ENCODE measurements at regions not wholly inside any gene's neighbourhood (a gene's known extent, or its start where the extent isn't known, plus 50 kb on each side); places are given as distances from the start of the nearest gene placed in this dataset.

DNA sequence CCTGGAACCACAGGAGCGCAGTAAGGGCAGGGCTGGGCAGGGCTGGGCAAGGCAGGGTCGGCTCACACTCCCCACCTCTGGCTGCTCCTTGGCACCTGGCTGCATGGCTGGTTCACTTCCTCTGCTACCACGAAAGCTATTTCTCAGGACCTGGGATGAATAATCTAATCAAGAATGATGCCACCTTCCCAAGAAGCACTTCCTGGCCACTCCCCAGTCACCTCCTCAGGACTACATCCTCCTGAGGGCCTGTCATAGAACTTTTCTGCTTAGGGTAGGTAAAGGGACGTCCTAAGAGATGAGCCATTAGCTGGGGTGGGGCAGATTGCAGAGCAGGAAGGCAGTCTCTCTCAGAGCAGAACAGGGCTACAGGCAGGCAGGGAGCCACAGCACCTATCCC is 288.2 kb upstream of the MAP3K1 start:
- H3K27ac Mint-ChIP-seq: no peak overlapping the region
- no peaks in the 10 kb centered on the region for H3K36me3 Mint-ChIP-seq
- no peak overlapping the region for H3K4me3 Mint-ChIP-seq
- no peaks in the 10 kb centered on the region for H3K27me3 Mint-ChIP-seq
- no peaks in the 10 kb centered on the region for H3K9me3 Mint-ChIP-seq
- peaks cover 7% of the 10 kb centered on the region for H3K4me1 Mint-ChIP-seq

- H3K4me3 Mint-ChIP-seq: no peak overlapping the region
- H3K27me3 Mint-ChIP-seq: no peaks in the 10 kb centered on the region
- no peaks in the 10 kb centered on the region for H3K9me3 Mint-ChIP-seq
- peak overlapping the region; percentile 10 for H3K27ac Mint-ChIP-seq
- H3K36me3 Mint-ChIP-seq: no peaks in the 10 kb centered on the region
- H3K4me1 Mint-ChIP-seq: peaks cover 4% of the 10 kb centered on the region
These were observed 290.2 kb upstream of the MAP3K1 start for GRCh38 chr5:56525113-56525512.

GRCh38 chr5:56523790-56524575 is 290.9 kb upstream of the ANKRD55 start:
- Mint-ChIP-seq H3K27me3 (no peaks in the 10 kb centered on the region), H3K4me1 (peaks cover 4% of the 10 kb centered on the region), H3K4me3 (no peak overlapping the region), H3K27ac (no peak overlapping the region), H3K9me3 (no peaks in the 10 kb centered on the region), H3K36me3 (no peaks in the 10 kb centered on the region)

DNA sequence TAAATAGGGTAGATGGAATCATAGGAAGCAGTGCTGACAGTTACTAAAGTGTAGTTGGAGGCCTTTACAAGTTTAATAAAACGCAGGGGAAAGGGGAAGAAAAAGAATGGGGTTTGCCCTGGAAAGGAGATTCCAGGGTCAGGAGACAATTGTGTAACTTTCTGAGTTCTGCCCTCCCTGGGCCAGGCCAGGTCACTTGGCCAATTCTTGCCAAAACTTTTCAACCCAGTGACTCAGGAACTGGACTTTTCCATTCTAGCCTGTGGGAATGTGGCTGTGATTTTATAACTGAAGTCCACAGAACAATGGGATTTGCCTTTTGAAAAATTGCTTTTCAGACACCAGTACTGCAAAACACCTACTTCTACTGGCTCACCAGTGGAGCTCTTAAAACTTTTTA is 289.8 kb upstream of the ANKRD55 start:
- no peaks in the 10 kb centered on the region for H3K36me3 Mint-ChIP-seq
- no peaks in the 10 kb centered on the region for H3K9me3 Mint-ChIP-seq
- no peak overlapping the region for H3K27ac Mint-ChIP-seq
- H3K4me3 Mint-ChIP-seq: no peak overlapping the region
- H3K4me1 Mint-ChIP-seq: peaks cover 7% of the 10 kb centered on the region
- no peaks in the 10 kb centered on the region for H3K27me3 Mint-ChIP-seq

DNA sequence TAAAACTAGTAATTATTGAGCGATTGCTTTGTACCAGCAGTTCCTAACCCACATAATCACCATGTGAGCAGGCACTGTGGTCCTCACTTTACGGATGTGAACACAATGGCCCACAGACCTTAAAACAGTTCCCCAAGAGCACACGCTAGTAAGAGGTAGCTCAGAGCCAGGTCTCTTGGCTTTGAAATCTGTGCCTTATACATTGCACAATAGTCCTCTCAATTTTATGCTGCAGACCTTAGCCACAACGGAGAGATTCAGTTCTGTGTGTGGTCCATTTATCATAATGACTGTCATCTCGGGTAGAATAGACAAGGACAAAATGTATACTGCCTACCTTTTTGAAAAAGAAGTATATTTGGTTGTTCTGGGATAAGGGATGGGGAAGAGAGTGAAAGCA is 289.0 kb upstream of the ANKRD55 start:
- Mint-ChIP-seq H3K4me1 (peaks cover 12% of the 10 kb centered on the region), H3K27ac (no peak overlapping the region), H3K4me3 (no peak overlapping the region)

DNA sequence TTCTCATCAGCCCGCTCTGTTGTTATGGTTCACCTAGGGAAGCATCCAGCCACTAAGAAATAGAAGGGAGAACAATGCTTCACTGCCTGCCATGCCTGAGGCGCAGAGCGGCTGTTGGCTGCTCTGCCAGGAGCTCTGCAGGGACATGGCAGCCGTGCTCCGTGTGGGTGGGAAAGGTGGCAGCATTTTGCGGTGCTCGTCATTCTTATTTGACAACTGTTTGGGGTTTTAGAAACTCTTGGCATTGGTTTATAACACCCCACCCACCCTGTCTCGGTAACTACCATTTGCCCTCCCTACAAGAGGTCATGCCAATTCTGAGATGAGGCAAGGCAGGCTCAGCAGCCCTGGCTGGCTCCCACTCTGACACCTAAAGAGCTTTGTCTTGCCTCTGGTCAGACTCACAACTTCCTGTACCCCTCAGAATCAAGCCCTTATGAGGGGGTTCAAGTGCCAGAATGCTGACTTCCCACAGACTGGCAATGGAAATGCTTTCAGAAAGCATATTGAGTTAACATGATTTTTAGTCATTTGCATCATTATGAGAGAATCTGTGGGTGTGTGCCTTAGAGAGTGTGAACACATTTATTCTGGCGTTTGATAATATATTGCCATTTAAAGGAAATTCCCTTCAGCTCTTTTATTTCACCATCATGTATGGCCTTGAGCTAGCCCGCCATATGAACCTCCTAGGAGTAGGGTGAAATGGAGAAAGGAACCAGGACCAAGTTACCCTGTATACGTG is 288.0 kb upstream of the ANKRD55 start:
- H3K27ac Mint-ChIP-seq: no peak overlapping the region
- H3K4me3 Mint-ChIP-seq: no peak overlapping the region
- H3K36me3 Mint-ChIP-seq: no peaks in the 10 kb centered on the region
- H3K27me3 Mint-ChIP-seq: no peaks in the 10 kb centered on the region
- H3K4me1 Mint-ChIP-seq: peaks cover 20% of the 10 kb centered on the region
- no peaks in the 10 kb centered on the region for H3K9me3 Mint-ChIP-seq

More for the DNA sequence above, 289.0 kb upstream of the ANKRD55 start:
- H3K36me3 Mint-ChIP-seq: no peaks in the 10 kb centered on the region
- no peaks in the 10 kb centered on the region for H3K9me3 Mint-ChIP-seq
- no peaks in the 10 kb centered on the region for H3K27me3 Mint-ChIP-seq

DNA sequence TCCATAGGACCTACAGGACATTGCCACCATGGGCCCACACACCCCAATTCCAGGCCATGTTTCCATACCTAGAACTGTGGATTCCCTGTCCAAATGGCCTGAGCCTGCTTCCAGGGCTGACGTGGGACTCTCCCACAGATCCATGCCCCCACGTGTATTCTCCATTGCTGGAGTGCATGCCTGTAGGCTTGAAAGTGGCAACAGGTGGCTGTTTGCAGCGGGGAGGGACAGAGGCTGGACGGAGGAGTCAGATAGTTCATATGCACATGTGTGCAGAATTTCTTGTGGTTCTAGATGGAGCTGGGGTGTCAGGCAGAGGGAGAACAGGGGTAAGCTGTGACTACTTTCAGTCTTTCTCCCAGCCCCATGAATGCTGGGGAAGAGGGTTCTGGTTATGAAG is 285.7 kb upstream of the ANKRD55 start:
- Mint-ChIP-seq H3K9me3 (no peaks in the 10 kb centered on the region), H3K36me3 (no peaks in the 10 kb centered on the region), H3K4me3 (no peak overlapping the region), H3K4me1 (peaks cover 26% of the 10 kb centered on the region), H3K27me3 (no peaks in the 10 kb centered on the region), H3K27ac (no peak overlapping the region)

- Mint-ChIP-seq H3K4me1 (peaks cover 35% of the 10 kb centered on the region), H3K27ac (no peak overlapping the region), H3K36me3 (no peaks in the 10 kb centered on the region), H3K4me3 (no peak overlapping the region), H3K9me3 (no peaks in the 10 kb centered on the region), H3K27me3 (no peaks in the 10 kb centered on the region)
These were observed 283.9 kb upstream of the ANKRD55 start for GRCh38 chr5:56517011-56517416.

GRCh38 chr5:56516441-56516840 is 283.3 kb upstream of the ANKRD55 start:
- Mint-ChIP-seq H3K4me1 (peaks cover 35% of the 10 kb centered on the region), H3K4me3 (no peak overlapping the region), H3K36me3 (no peaks in the 10 kb centered on the region), H3K9me3 (no peaks in the 10 kb centered on the region), H3K27ac (no peak overlapping the region), H3K27me3 (no peaks in the 10 kb centered on the region)

DNA sequence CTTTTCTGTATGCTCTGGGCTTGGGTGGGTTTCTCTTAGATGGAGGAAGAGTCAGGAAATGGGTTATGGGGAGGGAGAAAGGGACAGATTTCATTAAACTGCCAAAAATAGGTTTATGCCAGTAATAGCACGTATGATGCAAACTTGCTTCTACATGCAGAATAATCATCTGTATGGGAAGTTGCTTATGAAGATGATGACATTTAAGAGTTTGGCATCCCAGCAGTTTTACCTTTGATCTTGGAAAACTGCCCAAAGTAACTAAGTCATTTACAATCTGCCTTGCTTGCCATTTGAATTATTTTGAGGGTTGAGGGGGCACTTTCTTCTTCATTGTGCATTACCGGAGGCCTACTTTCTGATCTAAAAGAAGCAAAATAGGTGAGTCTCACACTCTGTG is 282.9 kb upstream of the ANKRD55 start:
- no peak overlapping the region for H3K4me3 Mint-ChIP-seq
- no peaks in the 10 kb centered on the region for H3K27me3 Mint-ChIP-seq
- H3K27ac Mint-ChIP-seq: no peak overlapping the region
- no peaks in the 10 kb centered on the region for H3K9me3 Mint-ChIP-seq
- no peaks in the 10 kb centered on the region for H3K36me3 Mint-ChIP-seq
- H3K4me1 Mint-ChIP-seq: peaks cover 35% of the 10 kb centered on the region

DNA sequence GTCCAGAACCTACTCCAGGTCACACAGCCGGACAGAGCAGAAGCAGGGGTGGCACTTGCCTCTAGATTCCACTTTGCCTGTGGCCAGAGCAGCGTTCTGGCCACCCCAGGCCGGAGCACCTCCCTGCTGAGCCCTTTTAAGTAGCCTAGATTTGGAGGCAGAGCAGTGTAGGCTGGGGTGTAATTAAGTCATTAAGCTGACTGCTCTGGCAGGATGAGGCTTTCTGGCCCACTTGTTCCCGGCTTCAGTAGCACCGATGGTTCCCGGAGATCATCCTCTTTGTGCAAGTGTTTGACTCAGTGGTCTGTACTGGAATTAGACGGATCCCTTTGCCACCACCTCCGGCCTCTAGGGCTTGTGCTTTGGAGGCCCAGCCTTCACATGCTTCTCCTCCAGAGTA is 281.9 kb upstream of the ANKRD55 start:
- Mint-ChIP-seq H3K36me3 (no peaks in the 10 kb centered on the region), H3K4me3 (no peak overlapping the region), H3K4me1 (peaks cover 35% of the 10 kb centered on the region), H3K27me3 (no peaks in the 10 kb centered on the region), H3K27ac (no peak overlapping the region), H3K9me3 (no peaks in the 10 kb centered on the region)

DNA sequence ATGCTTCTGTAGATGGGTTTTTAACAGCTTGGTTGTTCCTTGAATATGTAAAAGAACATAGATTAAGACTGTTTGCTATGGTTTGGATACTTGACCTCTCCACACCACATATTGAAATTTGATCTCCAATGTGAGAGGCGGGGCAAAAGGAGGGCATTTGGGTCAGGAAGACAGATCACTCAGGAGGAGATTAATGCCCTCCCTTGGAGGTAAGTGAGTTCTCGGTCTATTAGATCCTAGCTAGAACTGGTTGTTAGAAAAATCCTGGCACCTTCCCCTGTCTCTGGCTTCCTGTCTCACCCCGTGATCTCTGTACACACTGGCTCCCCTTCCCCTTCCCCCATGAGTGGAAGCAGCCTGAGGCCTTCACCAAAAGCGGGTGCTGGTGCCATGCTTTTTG is 281.1 kb upstream of the ANKRD55 start:
- Mint-ChIP-seq H3K36me3 (no peaks in the 10 kb centered on the region), H3K4me1 (peaks cover 35% of the 10 kb centered on the region), H3K27me3 (no peaks in the 10 kb centered on the region), H3K4me3 (no peak overlapping the region), H3K27ac (no peak overlapping the region), H3K9me3 (no peaks in the 10 kb centered on the region)

DNA sequence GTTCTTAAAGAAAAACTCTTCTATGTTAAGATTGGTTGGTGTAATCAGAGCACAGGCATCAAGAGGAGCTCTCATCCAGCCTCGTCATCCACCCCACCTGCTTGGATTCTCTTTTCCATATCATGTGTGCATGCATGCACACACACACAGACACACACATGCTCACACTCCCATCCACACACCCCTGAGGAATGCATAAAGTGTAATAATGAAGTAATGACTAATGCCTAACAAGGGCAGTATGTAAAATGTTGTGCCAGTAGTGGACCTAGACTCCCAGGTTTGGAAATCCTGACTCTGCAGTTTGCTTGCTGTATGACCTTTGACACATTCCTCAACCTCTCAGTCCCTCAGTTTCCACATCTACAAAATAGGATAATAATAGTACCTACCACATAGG is 280.0 kb upstream of the ANKRD55 start:
- Mint-ChIP-seq H3K4me3 (no peak overlapping the region), H3K4me1 (peaks cover 34% of the 10 kb centered on the region), H3K27ac (no peak overlapping the region), H3K27me3 (no peaks in the 10 kb centered on the region), H3K36me3 (no peaks in the 10 kb centered on the region), H3K9me3 (no peaks in the 10 kb centered on the region)

- H3K9me3 Mint-ChIP-seq: no peaks in the 10 kb centered on the region
- no peaks in the 10 kb centered on the region for H3K36me3 Mint-ChIP-seq
- H3K27ac Mint-ChIP-seq: no peak overlapping the region
- no peak overlapping the region for H3K4me3 Mint-ChIP-seq
- no peaks in the 10 kb centered on the region for H3K27me3 Mint-ChIP-seq
- peaks cover 27% of the 10 kb centered on the region for H3K4me1 Mint-ChIP-seq
These were observed 279.3 kb upstream of the ANKRD55 start for GRCh38 chr5:56512313-56512996.

DNA sequence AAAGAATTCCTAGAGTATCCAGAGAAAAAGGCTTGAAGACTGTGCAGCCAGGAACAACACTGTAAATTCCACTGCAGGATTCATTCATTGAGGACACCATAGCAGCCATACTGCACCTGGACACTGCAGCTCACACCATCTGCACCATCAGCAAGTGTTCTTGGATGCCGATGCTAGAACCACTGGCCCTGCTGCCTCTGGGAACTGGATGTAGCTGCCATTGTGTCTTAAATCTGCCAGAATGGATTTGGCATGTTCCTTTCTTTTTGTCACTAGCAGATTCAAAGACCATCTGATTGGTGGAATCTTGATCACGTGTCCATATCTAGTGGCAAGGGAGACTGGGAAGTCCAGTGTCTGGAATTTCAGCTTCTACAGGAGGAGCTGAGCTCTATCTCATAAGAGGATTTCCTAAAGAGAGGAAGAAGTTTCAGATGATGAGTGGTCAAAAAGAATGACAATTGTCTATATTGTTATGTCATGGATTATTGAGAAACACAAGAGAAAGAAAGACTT is 278.3 kb upstream of the ANKRD55 start:
- Mint-ChIP-seq H3K27ac (no peak overlapping the region), H3K9me3 (no peaks in the 10 kb centered on the region), H3K4me3 (no peak overlapping the region), H3K36me3 (no peaks in the 10 kb centered on the region), H3K4me1 (peaks cover 16% of the 10 kb centered on the region), H3K27me3 (no peaks in the 10 kb centered on the region)

DNA sequence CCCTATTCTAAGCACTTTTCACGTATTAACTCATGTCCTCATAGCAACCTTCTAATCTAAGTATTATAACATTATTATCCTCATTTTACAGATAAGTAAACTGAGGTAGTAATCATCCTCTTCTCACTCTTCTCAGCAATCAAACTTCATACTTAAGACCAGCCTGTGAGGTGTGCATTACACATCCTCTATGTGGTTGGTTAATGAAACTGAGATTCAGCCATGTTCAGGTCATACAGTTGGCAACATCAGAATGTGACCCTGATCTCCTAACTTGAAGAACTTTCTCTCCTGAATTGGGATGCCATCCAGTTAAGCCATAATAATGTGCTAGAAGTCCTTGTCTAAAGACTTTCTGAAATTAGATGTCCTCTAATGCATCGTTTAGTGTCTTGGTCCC is 275.1 kb upstream of the ANKRD55 start:
- H3K27me3 Mint-ChIP-seq: no peaks in the 10 kb centered on the region
- no peak overlapping the region for H3K27ac Mint-ChIP-seq
- H3K9me3 Mint-ChIP-seq: no peaks in the 10 kb centered on the region
- H3K36me3 Mint-ChIP-seq: no peaks in the 10 kb centered on the region
- peaks cover 8% of the 10 kb centered on the region for H3K4me1 Mint-ChIP-seq
- no peak overlapping the region for H3K4me3 Mint-ChIP-seq

All from activated naive CD4-positive, alpha-beta T cell treated with anti-CD3 and anti-CD28 coated beads, Interleukin-2, amount 50 U/mL, for 24 hours (primary cell).